ENCODE measurements at regions not wholly inside any gene's neighbourhood (a gene's known extent, or its start where the extent isn't known, plus 50 kb on each side); places are given as distances from the start of the nearest gene placed in this dataset.
A peak's percentile ranks its signal among the peaks of the same experiment; 100 is the strongest.

DNA sequence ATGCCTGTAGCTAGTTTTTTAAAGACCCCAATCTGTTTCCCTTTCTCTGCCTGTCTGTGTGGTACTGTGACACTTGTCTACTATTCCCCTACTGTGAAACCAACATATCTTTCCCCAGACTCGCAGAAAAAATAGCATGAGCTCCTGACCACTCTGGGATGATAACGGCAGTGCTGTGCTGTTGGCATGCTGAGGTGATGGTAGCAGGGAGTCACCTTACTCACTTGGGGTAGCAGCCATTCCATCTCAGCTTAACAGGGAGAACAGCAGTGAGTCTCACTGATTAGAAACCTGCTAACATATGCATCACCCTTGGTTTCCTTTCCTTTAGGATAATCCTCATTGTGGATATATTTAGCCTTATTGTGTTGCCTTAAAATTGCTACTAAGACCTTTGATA, 469.6 kb upstream of the FZD8 start:
- no peak overlapping the region for H2BK15ac ChIP-seq (replicated peaks; ENCODE audit: low read depth)
- DNase-seq: peak; percentile 86
- no peaks in the 10 kb centered on the region for H3K27me3 ChIP-seq (ENCODE audit: insufficient read depth, low read length, poor library complexity)
- no peak overlapping the region for H3K56ac ChIP-seq (ENCODE audit: low read length)
- H3K79me2 ChIP-seq (ENCODE audit: control insufficient read depth, insufficient read depth, low read length): no peaks in the 10 kb centered on the region
- no peak overlapping the region for H2BK5ac ChIP-seq (ENCODE audit: low read length)
- no peak overlapping the region for H3K9ac ChIP-seq (ENCODE audit: low read length)
- no peaks in the 10 kb centered on the region for H3K36me3 ChIP-seq (ENCODE audit: control insufficient read depth, insufficient read depth, low read length)
- H3K4ac ChIP-seq (ENCODE audit: low read depth, low read length): no peak overlapping the region
- no peak overlapping the region for H3K4me2 ChIP-seq (ENCODE audit: low read length)
- no peak overlapping the region for H3K27ac ChIP-seq (ENCODE audit: low read depth, low read length)
- WGBS (ENCODE audit: extremely low coverage, insufficient coverage, low lambda C conversion rate): no CpG with 5 or more reads among the region's 2 CpGs
- no peak overlapping the region for H4K8ac ChIP-seq (ENCODE audit: low read depth, low read length)
- no peaks in the 10 kb centered on the region for H3K4me1 ChIP-seq (ENCODE audit: control insufficient read depth, low read depth, low read length)
- H3K79me1 ChIP-seq (ENCODE audit: low read length): no peaks in the 10 kb centered on the region
- H4K5ac ChIP-seq (ENCODE audit: low read length): no peak overlapping the region
- no peak overlapping the region for H3K4me3 ChIP-seq (ENCODE audit: low read length)
- H3K23ac ChIP-seq (ENCODE audit: low read length): no peak overlapping the region
- H2AK5ac ChIP-seq (ENCODE audit: low read length): no peak overlapping the region
- no peak overlapping the region for H3K18ac ChIP-seq (ENCODE audit: low read length)
- H2BK120ac ChIP-seq (ENCODE audit: low read depth, low read length): no peak overlapping the region

DNA sequence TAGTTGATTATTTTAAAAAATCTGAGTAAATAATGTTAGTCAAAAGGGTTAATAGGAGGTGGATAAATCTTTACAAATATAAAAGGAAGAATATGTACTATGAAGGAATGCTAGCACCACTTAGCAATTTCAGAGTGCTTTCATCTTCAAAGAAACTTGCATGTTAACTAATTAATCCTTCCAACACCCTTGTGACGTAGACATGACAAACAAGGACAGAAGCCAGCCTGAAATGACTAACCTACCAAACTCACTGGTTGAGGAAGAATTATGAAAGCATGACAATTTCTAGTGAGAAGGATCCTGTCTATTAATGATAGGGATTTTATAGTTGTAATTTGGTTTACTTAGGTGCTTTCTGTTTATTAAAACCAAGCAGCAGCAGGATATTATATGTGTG, 468.0 kb upstream of the FZD8 start:
- Histone ChIP-seq H3K9ac (ENCODE audit: low read length) (no peak overlapping the region), H3K27ac (ENCODE audit: low read depth, low read length) (no peak overlapping the region), H3K4me2 (ENCODE audit: low read length) (no peak overlapping the region), H3K36me3 (ENCODE audit: control insufficient read depth, insufficient read depth, low read length) (no peaks in the 10 kb centered on the region), H3K4me3 (ENCODE audit: low read length) (no peak overlapping the region), H3K27me3 (ENCODE audit: insufficient read depth, low read length, poor library complexity) (no peaks in the 10 kb centered on the region), H4K8ac (ENCODE audit: low read depth, low read length) (no peak overlapping the region), H2BK120ac (ENCODE audit: low read depth, low read length) (no peak overlapping the region), H3K4ac (ENCODE audit: low read depth, low read length) (no peak overlapping the region), H4K5ac (ENCODE audit: low read length) (no peak overlapping the region), H2BK5ac (ENCODE audit: low read length) (no peak overlapping the region), H3K79me2 (ENCODE audit: control insufficient read depth, insufficient read depth, low read length) (no peaks in the 10 kb centered on the region), H3K18ac (ENCODE audit: low read length) (no peak overlapping the region), H3K4me1 (ENCODE audit: control insufficient read depth, low read depth, low read length) (no peaks in the 10 kb centered on the region), H3K79me1 (ENCODE audit: low read length) (no peaks in the 10 kb centered on the region), H3K23ac (ENCODE audit: low read length) (no peak overlapping the region), H2AK5ac (ENCODE audit: low read length) (no peak overlapping the region), H3K56ac (ENCODE audit: low read length) (no peak overlapping the region), H2BK15ac (replicated peaks; ENCODE audit: low read depth) (no peak overlapping the region)
- no peak for DNase-seq
- WGBS (ENCODE audit: extremely low coverage, insufficient coverage, low lambda C conversion rate): no CpG with 5 or more reads among the region's 1 CpG

DNA sequence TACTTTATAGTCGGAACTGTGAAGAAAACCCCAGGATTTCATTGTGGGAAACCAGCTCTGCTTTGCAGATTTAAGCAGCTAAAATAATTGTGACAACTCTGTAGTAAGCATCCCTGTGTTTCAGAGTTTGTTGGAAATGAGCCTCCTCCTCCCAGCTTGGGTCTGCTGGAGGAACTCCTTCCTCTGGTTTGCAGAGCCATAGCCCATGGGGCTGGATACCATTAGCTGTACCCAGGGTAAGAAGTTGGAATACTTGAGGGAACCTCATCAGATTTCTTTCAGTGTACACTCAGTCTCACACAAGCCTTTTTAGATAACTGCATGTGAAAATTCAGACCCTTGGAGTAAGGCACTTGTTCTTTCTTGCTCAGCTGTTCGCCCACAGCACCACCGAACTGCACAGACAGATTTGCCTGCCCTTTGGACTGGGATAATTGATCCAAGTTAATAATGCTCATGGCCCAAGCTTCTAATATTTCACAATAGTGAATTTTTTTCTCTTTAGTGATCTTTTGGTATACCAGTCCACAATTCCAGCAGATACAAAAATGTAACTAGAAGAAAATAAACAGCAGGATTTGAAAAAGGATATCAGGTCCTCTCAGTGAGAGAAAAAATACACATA, 467.4 kb upstream of the FZD8 start:
- no peaks in the 10 kb centered on the region for H3K4me1 ChIP-seq (ENCODE audit: control insufficient read depth, low read depth, low read length)
- H3K79me1 ChIP-seq (ENCODE audit: low read length): no peaks in the 10 kb centered on the region
- H3K9ac ChIP-seq (ENCODE audit: low read length): no peak overlapping the region
- H3K23ac ChIP-seq (ENCODE audit: low read length): no peak overlapping the region
- H3K56ac ChIP-seq (ENCODE audit: low read length): no peak overlapping the region
- no peak overlapping the region for H3K4ac ChIP-seq (ENCODE audit: low read depth, low read length)
- no peak overlapping the region for H3K4me2 ChIP-seq (ENCODE audit: low read length)
- H3K79me2 ChIP-seq (ENCODE audit: control insufficient read depth, insufficient read depth, low read length): no peaks in the 10 kb centered on the region
- no peak for DNase-seq
- H2BK5ac ChIP-seq (ENCODE audit: low read length): no peak overlapping the region
- no peak overlapping the region for H2BK120ac ChIP-seq (ENCODE audit: low read depth, low read length)
- WGBS (ENCODE audit: extremely low coverage, insufficient coverage, low lambda C conversion rate): no CpG with 5 or more reads among the region's 3 CpGs
- H2BK15ac ChIP-seq (replicated peaks; ENCODE audit: low read depth): no peak overlapping the region
- H4K5ac ChIP-seq (ENCODE audit: low read length): no peak overlapping the region
- H3K27ac ChIP-seq (ENCODE audit: low read depth, low read length): no peak overlapping the region
- H3K18ac ChIP-seq (ENCODE audit: low read length): no peak overlapping the region
- H3K4me3 ChIP-seq (ENCODE audit: low read length): no peak overlapping the region
- no peaks in the 10 kb centered on the region for H3K27me3 ChIP-seq (ENCODE audit: insufficient read depth, low read length, poor library complexity)
- no peak overlapping the region for H4K8ac ChIP-seq (ENCODE audit: low read depth, low read length)
- H3K36me3 ChIP-seq (ENCODE audit: control insufficient read depth, insufficient read depth, low read length): no peaks in the 10 kb centered on the region
- no peak overlapping the region for H2AK5ac ChIP-seq (ENCODE audit: low read length)

DNA sequence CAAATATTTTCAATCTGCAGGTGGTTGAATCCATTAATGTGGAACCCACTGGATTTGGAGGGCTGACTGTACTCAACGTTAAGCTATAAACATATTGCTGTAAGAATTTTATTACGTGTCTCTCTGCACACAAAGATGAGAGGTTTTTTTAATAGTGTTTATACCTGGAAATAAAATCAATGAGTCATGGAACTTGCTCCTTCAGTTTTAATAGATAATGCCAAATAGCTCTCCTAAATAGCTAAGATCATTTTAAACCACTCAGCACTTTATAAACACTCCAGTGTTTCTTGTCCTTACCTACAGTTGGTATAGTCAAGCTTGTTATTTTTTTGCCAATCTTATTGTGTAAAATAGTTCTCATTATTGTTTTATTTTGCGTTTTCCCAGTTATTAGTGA, 455.6 kb upstream of the FZD8 start:
- H4K5ac ChIP-seq (ENCODE audit: low read length): no peak overlapping the region

DNA sequence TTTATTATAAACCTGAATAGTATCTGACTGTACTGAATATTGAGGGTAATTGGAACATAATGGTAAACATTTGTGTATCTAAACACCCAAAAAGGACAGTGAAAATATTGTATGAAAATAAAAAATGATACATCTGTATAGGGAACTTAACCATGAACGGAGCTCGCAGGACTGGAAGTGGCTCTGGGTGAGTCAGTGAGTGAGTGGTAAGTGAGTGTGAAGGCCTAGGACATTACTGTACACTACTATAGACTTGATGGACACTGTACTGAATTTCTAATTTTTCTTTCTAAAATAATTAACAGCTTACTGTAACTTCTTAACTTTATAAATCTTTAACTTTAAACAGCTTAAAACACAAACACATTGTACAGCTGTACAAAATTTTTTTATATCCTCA, 454.5 kb upstream of the FZD8 start:
- Histone ChIP-seq H3K36me3 (ENCODE audit: control insufficient read depth, insufficient read depth, low read length) (no peaks in the 10 kb centered on the region), H3K18ac (ENCODE audit: low read length) (no peak overlapping the region), H3K4me1 (ENCODE audit: control insufficient read depth, low read depth, low read length) (no peaks in the 10 kb centered on the region), H3K23ac (ENCODE audit: low read length) (no peak overlapping the region), H3K27me3 (ENCODE audit: insufficient read depth, low read length, poor library complexity) (no peaks in the 10 kb centered on the region), H3K9ac (ENCODE audit: low read length) (no peak overlapping the region), H3K4ac (ENCODE audit: low read depth, low read length) (no peak overlapping the region), H3K79me2 (ENCODE audit: control insufficient read depth, insufficient read depth, low read length) (no peaks in the 10 kb centered on the region), H2AK5ac (ENCODE audit: low read length) (no peak overlapping the region), H3K56ac (ENCODE audit: low read length) (no peak overlapping the region), H4K5ac (ENCODE audit: low read length) (no peak overlapping the region), H2BK15ac (replicated peaks; ENCODE audit: low read depth) (no peak overlapping the region), H3K79me1 (ENCODE audit: low read length) (no peaks in the 10 kb centered on the region), H2BK120ac (ENCODE audit: low read depth, low read length) (no peak overlapping the region), H3K4me2 (ENCODE audit: low read length) (no peak overlapping the region), H3K27ac (ENCODE audit: low read depth, low read length) (no peak overlapping the region), H2BK5ac (ENCODE audit: low read length) (no peak overlapping the region), H4K8ac (ENCODE audit: low read depth, low read length) (no peak overlapping the region), H3K4me3 (ENCODE audit: low read length) (no peak overlapping the region)
- WGBS (ENCODE audit: extremely low coverage, insufficient coverage, low lambda C conversion rate): no CpG with 5 or more reads among the region's 2 CpGs
- DNase-seq: no peak

More for the DNA sequence above, 455.6 kb upstream of the FZD8 start:
- H3K4me2 ChIP-seq (ENCODE audit: low read length): no peak overlapping the region
- H2AK5ac ChIP-seq (ENCODE audit: low read length): no peak overlapping the region
- DNase-seq: no peak
- no peak overlapping the region for H3K4me3 ChIP-seq (ENCODE audit: low read length)
- H2BK15ac ChIP-seq (replicated peaks; ENCODE audit: low read depth): no peak overlapping the region
- no peaks in the 10 kb centered on the region for H3K4me1 ChIP-seq (ENCODE audit: control insufficient read depth, low read depth, low read length)
- no peak overlapping the region for H3K4ac ChIP-seq (ENCODE audit: low read depth, low read length)
- H3K27ac ChIP-seq (ENCODE audit: low read depth, low read length): no peak overlapping the region
- H4K8ac ChIP-seq (ENCODE audit: low read depth, low read length): no peak overlapping the region
- H3K18ac ChIP-seq (ENCODE audit: low read length): no peak overlapping the region
- H3K23ac ChIP-seq (ENCODE audit: low read length): no peak overlapping the region
- H2BK5ac ChIP-seq (ENCODE audit: low read length): no peak overlapping the region
- H3K36me3 ChIP-seq (ENCODE audit: control insufficient read depth, insufficient read depth, low read length): no peaks in the 10 kb centered on the region
- H3K56ac ChIP-seq (ENCODE audit: low read length): no peak overlapping the region
- H2BK120ac ChIP-seq (ENCODE audit: low read depth, low read length): no peak overlapping the region
- H3K9ac ChIP-seq (ENCODE audit: low read length): no peak overlapping the region
- no CpG with 5 or more reads among the region's 3 CpGs for WGBS (ENCODE audit: extremely low coverage, insufficient coverage, low lambda C conversion rate)
- no peaks in the 10 kb centered on the region for H3K27me3 ChIP-seq (ENCODE audit: insufficient read depth, low read length, poor library complexity)
- no peaks in the 10 kb centered on the region for H3K79me2 ChIP-seq (ENCODE audit: control insufficient read depth, insufficient read depth, low read length)
- H3K79me1 ChIP-seq (ENCODE audit: low read length): no peaks in the 10 kb centered on the region

DNA sequence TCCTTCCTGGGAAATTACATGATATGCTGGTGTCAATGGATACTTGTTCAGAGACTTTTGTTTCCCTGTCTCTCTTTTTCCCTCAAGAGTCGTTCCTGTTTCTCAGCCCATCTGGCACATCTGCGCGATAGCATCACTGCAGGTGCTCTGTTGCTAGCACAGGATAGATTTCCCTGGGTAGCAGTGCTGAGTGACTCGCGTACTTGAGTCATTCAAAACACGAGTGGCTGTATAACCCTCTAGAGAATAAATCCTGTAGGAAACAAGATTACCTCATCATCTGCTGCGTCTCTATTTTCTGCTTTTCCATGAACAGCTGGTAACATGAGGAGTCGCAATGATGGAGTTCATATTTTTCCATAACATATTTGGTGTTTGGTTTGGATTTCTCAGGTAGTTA, 452.0 kb upstream of the FZD8 start:
- Histone ChIP-seq H3K4me2 (ENCODE audit: low read length) (no peak overlapping the region), H3K36me3 (ENCODE audit: control insufficient read depth, insufficient read depth, low read length) (no peaks in the 10 kb centered on the region), H3K79me2 (ENCODE audit: control insufficient read depth, insufficient read depth, low read length) (no peaks in the 10 kb centered on the region), H3K56ac (ENCODE audit: low read length) (no peak overlapping the region), H4K8ac (ENCODE audit: low read depth, low read length) (no peak overlapping the region), H3K18ac (ENCODE audit: low read length) (no peak overlapping the region), H3K4ac (ENCODE audit: low read depth, low read length) (no peak overlapping the region), H2BK15ac (replicated peaks; ENCODE audit: low read depth) (no peak overlapping the region), H3K27me3 (ENCODE audit: insufficient read depth, low read length, poor library complexity) (no peaks in the 10 kb centered on the region), H4K5ac (ENCODE audit: low read length) (no peak overlapping the region), H3K9ac (ENCODE audit: low read length) (no peak overlapping the region), H3K4me1 (ENCODE audit: control insufficient read depth, low read depth, low read length) (no peaks in the 10 kb centered on the region), H2BK120ac (ENCODE audit: low read depth, low read length) (no peak overlapping the region), H2BK5ac (ENCODE audit: low read length) (no peak overlapping the region), H3K79me1 (ENCODE audit: low read length) (no peaks in the 10 kb centered on the region), H3K23ac (ENCODE audit: low read length) (no peak overlapping the region), H3K27ac (ENCODE audit: low read depth, low read length) (no peak overlapping the region), H2AK5ac (ENCODE audit: low read length) (no peak overlapping the region), H3K4me3 (ENCODE audit: low read length) (no peak overlapping the region)
- no CpG with 5 or more reads among the region's 8 CpGs for WGBS (ENCODE audit: extremely low coverage, insufficient coverage, low lambda C conversion rate)
- no peak for DNase-seq
